BLaER1 (cell line): ENCODE measurements at regions not wholly inside any gene's neighbourhood (a gene's known extent, or its start where the extent isn't known, plus 50 kb on each side); places are given as distances from the start of the nearest gene placed in this dataset.

Experiments
- H3K27ac ChIP-seq: shearing (Covaris generic); formaldehyde crosslinking; 2 replicates; pipeline ENCODE4 v1.8.1; 2022
- H3K27me3 ChIP-seq: shearing (Covaris generic); formaldehyde crosslinking; 2 replicates; pipeline ENCODE4 v1.8.1; 2022
- H3K36me3 ChIP-seq: shearing (Covaris generic); formaldehyde crosslinking; 2 replicates; pipeline ENCODE4 v1.8.1; 2022
- H3K4me1 ChIP-seq: shearing (Covaris generic); formaldehyde crosslinking; 2 replicates; pipeline ENCODE4 v1.8.1; 2022
- H3K4me2 ChIP-seq: shearing (Covaris generic); formaldehyde crosslinking; 2 replicates; pipeline ENCODE4 v1.8.1; 2022
- H3K4me3 ChIP-seq: shearing (Covaris generic); formaldehyde crosslinking; 2 replicates; pipeline ENCODE4 v1.8.1; 2022
- H3K9ac ChIP-seq: shearing (Covaris generic); formaldehyde crosslinking; 2 replicates; pipeline ENCODE4 v1.8.1; 2022
- H3K9me3 ChIP-seq: shearing (Covaris generic); formaldehyde crosslinking; 2 replicates; pipeline ENCODE4 v1.8.1; 2022
- H4K20me1 ChIP-seq: shearing (Covaris generic); formaldehyde crosslinking; 2 replicates; pipeline ENCODE4 v1.8.1; 2022
- Cebpa-rat ChIP-seq: shearing (Covaris generic); IDR thresholded peaks from 2 replicates; pipeline ENCODE4 v1.8.1; 2022

- no peaks in the 10 kb centered on the region for H3K27me3 ChIP-seq
- H3K4me2 ChIP-seq = peak overlapping the region; percentile 21; the same call in 1 of the 2 replicates
Measured at GRCh38 chr21:31609081-31609480, 50.4 kb upstream of the SOD1 start.

GRCh38 chr21:31607791-31608190 lies 51.7 kb upstream of the SOD1 start:
- Histone ChIP-seq H3K9me3 (peaks cover 24% of the 10 kb centered on the region), H3K27me3 (no peaks in the 10 kb centered on the region), H3K9ac (no peak overlapping the region), H3K4me2 (no peak overlapping the region), H3K4me1 (peaks cover 20% of the 10 kb centered on the region), H3K27ac (no peak overlapping the region), H3K4me3 (no peak overlapping the region), H3K36me3 (no peaks in the 10 kb centered on the region), H4K20me1 (no peaks in the 10 kb centered on the region)
- TF ChIP-seq Cebpa-rat = no peak

More at GRCh38 chr21:31609081-31609480, 50.4 kb upstream of the SOD1 start:
- Histone ChIP-seq H3K4me1 (peaks cover 33% of the 10 kb centered on the region), H4K20me1 (no peaks in the 10 kb centered on the region), H3K36me3 (no peaks in the 10 kb centered on the region), H3K4me3 (no peak overlapping the region), H3K9me3 (peaks cover 24% of the 10 kb centered on the region), H3K27ac (no peak overlapping the region), H3K9ac (no peak overlapping the region)
- no peak for TF ChIP-seq Cebpa-rat

GRCh38 chr21:31606081-31606874 lies 53.2 kb upstream of the SOD1 start:
- peaks cover 7% of the 10 kb centered on the region; the same call in 1 of the 2 replicates for H3K4me1 ChIP-seq
- H3K9me3 ChIP-seq = peaks cover 20% of the 10 kb centered on the region
- H3K36me3 ChIP-seq = no peaks in the 10 kb centered on the region
- H4K20me1 ChIP-seq = no peaks in the 10 kb centered on the region
- H3K4me3 ChIP-seq = no peak overlapping the region
- H3K9ac ChIP-seq = no peak overlapping the region
- no peak overlapping the region for H3K27ac ChIP-seq
- no peak for TF ChIP-seq Cebpa-rat
- H3K4me2 ChIP-seq = no peak overlapping the region
- H3K27me3 ChIP-seq = no peaks in the 10 kb centered on the region

GRCh38 chr21:31604591-31605190 lies 54.8 kb upstream of the SOD1 start:
- H4K20me1 ChIP-seq = no peaks in the 10 kb centered on the region

GRCh38 chr21:31599563-31599962 lies 59.9 kb upstream of the SOD1 start:
- Histone ChIP-seq H4K20me1 (no peaks in the 10 kb centered on the region), H3K4me1 (peaks cover 5% of the 10 kb centered on the region), H3K4me2 (no peak overlapping the region), H3K4me3 (no peak overlapping the region), H3K27ac (no peak overlapping the region), H3K9ac (no peak overlapping the region), H3K9me3 (peaks cover 32% of the 10 kb centered on the region), H3K36me3 (no peaks in the 10 kb centered on the region), H3K27me3 (no peaks in the 10 kb centered on the region)
- TF ChIP-seq Cebpa-rat = no peak

More at GRCh38 chr21:31604591-31605190, 54.8 kb upstream of the SOD1 start:
- H3K4me1 ChIP-seq = peaks cover 7% of the 10 kb centered on the region; the same call in 1 of the 2 replicates
- H3K9ac ChIP-seq = no peak overlapping the region
- no peak overlapping the region for H3K27ac ChIP-seq
- no peak overlapping the region for H3K4me2 ChIP-seq
- no peak for TF ChIP-seq Cebpa-rat
- no peak overlapping the region for H3K4me3 ChIP-seq
- H3K27me3 ChIP-seq = no peaks in the 10 kb centered on the region
- H3K36me3 ChIP-seq = no peaks in the 10 kb centered on the region
- H3K9me3 ChIP-seq = 0 out of 2 replicates have a peak, but pooled peaks cover 5% of the 10 kb centered on the region

GRCh38 chr21:31599013-31599412 lies 60.5 kb upstream of the SOD1 start:
- H3K36me3 ChIP-seq = no peaks in the 10 kb centered on the region
- H4K20me1 ChIP-seq = no peaks in the 10 kb centered on the region
- H3K27me3 ChIP-seq = no peaks in the 10 kb centered on the region
- H3K9ac ChIP-seq = no peak overlapping the region
- no peak overlapping the region for H3K4me2 ChIP-seq
- peaks cover 35% of the 10 kb centered on the region for H3K9me3 ChIP-seq
- no peak overlapping the region for H3K27ac ChIP-seq
- TF ChIP-seq Cebpa-rat = no peak
- peaks cover 5% of the 10 kb centered on the region for H3K4me1 ChIP-seq
- no peak overlapping the region for H3K4me3 ChIP-seq

- TF ChIP-seq Cebpa-rat = no peak
- no peaks in the 10 kb centered on the region for H4K20me1 ChIP-seq
- no peaks in the 10 kb centered on the region for H3K36me3 ChIP-seq
- H3K4me1 ChIP-seq = peaks cover 5% of the 10 kb centered on the region
- H3K9me3 ChIP-seq = peaks cover 35% of the 10 kb centered on the region
- H3K4me3 ChIP-seq = no peak overlapping the region
- no peak overlapping the region for H3K27ac ChIP-seq
- no peak overlapping the region for H3K4me2 ChIP-seq
- H3K9ac ChIP-seq = no peak overlapping the region
- no peaks in the 10 kb centered on the region for H3K27me3 ChIP-seq
Measured at GRCh38 chr21:31597683-31598082, 61.8 kb upstream of the SOD1 start.

GRCh38 chr21:31596055-31596454 lies 63.4 kb upstream of the SOD1 start:
- peaks cover 35% of the 10 kb centered on the region for H3K9me3 ChIP-seq

GRCh38 chr21:31594726-31595125 lies 64.8 kb upstream of the SOD1 start:
- peaks cover 35% of the 10 kb centered on the region for H3K9me3 ChIP-seq
- peaks cover 5% of the 10 kb centered on the region for H3K4me1 ChIP-seq
- no peak overlapping the region for H3K4me2 ChIP-seq
- no peaks in the 10 kb centered on the region for H3K27me3 ChIP-seq
- no peak overlapping the region for H3K9ac ChIP-seq
- no peak overlapping the region for H3K4me3 ChIP-seq
- H3K36me3 ChIP-seq = no peaks in the 10 kb centered on the region
- no peak overlapping the region for H3K27ac ChIP-seq
- TF ChIP-seq Cebpa-rat = no peak
- no peaks in the 10 kb centered on the region for H4K20me1 ChIP-seq

More at GRCh38 chr21:31596055-31596454, 63.4 kb upstream of the SOD1 start:
- Histone ChIP-seq H3K27me3 (no peaks in the 10 kb centered on the region), H3K4me1 (peaks cover 5% of the 10 kb centered on the region), H3K9ac (no peak overlapping the region), H4K20me1 (no peaks in the 10 kb centered on the region), H3K4me3 (no peak overlapping the region), H3K27ac (no peak overlapping the region), H3K4me2 (no peak overlapping the region), H3K36me3 (no peaks in the 10 kb centered on the region)
- TF ChIP-seq Cebpa-rat = no peak

- TF ChIP-seq Cebpa-rat = no peak
- Histone ChIP-seq H3K27ac (no peak overlapping the region), H3K4me1 (peaks cover 5% of the 10 kb centered on the region), H3K4me3 (no peak overlapping the region), H3K4me2 (no peak overlapping the region), H3K36me3 (no peaks in the 10 kb centered on the region), H4K20me1 (no peaks in the 10 kb centered on the region), H3K9ac (no peak overlapping the region), H3K27me3 (no peaks in the 10 kb centered on the region), H3K9me3 (peaks cover 35% of the 10 kb centered on the region)
Measured at GRCh38 chr21:31594279-31594678, 65.2 kb upstream of the SOD1 start.
